ENCODE measurements at regions not wholly inside any gene's neighbourhood (a gene's known extent, or its start where the extent isn't known, plus 50 kb on each side); places are given as distances from the start of the nearest gene placed in this dataset.

DNA sequence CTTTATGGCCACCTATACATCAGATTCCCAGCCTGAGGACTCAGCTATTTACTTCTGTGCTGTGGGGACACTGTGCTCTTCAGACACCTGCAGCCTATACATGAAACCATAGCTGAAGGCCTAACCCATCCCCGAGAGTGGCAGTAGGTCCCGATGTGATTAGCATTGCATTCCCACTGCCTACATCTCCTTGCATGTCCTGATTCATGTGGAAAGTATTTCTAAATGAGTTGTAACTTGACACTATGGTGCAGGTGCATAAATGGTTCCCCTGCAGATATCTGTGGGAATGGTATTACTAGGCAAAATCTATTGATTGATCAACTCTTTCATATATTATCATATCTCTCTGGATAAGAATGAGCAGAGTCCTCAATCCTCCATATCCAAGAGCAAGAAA, 433.5 kb downstream of the DAD1 start:
- no peak overlapping the region for H3K4me2 ChIP-seq (ENCODE audit: low read length)
- CTCF ChIA-PET, result no interaction called here
- H3K27ac ChIP-seq (ENCODE audit: low read length), result no peak overlapping the region
- no peaks in the 10 kb centered on the region for H4K20me1 ChIP-seq (ENCODE audit: low read length)
- 0 out of 2 replicates have a peak, but pooled peaks have one; percentile 13 for ATAC-seq
- no peaks in the 10 kb centered on the region for H3K9me2 ChIP-seq (replicated peaks; ENCODE audit: low read length)
- H3K9me3 ChIP-seq (ENCODE audit: low read length), result no peaks in the 10 kb centered on the region
- no peaks in the 10 kb centered on the region for H3K36me3 ChIP-seq (ENCODE audit: low read depth, low read length)
- no peak for TF ChIP-seq EZH2phosphoT487 (IDR thresholded peaks at IDR 0.05; ENCODE audit: borderline replicate concordance, low read length)
- TF ChIP-seq, protein P1, sequence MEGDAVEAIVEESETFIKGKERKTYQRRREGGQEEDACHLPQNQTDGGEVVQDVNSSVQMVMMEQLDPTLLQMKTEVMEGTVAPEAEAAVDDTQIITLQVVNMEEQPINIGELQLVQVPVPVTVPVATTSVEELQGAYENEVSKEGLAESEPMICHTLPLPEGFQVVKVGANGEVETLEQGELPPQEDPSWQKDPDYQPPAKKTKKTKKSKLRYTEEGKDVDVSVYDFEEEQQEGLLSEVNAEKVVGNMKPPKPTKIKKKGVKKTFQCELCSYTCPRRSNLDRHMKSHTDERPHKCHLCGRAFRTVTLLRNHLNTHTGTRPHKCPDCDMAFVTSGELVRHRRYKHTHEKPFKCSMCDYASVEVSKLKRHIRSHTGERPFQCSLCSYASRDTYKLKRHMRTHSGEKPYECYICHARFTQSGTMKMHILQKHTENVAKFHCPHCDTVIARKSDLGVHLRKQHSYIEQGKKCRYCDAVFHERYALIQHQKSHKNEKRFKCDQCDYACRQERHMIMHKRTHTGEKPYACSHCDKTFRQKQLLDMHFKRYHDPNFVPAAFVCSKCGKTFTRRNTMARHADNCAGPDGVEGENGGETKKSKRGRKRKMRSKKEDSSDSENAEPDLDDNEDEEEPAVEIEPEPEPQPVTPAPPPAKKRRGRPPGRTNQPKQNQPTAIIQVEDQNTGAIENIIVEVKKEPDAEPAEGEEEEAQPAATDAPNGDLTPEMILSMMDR (conservative IDR thresholded peaks at IDR 0.05; ENCODE audit: low read depth, low read length), result no peak
- TF ChIP-seq EZH2 (IDR thresholded peaks at IDR 0.05; ENCODE audit: low read length, unreplicated experiment), result no peak
- H3K9ac ChIP-seq (ENCODE audit: low read length), result no peak overlapping the region
- no peak overlapping the region for H2AFZ ChIP-seq (ENCODE audit: low read length)
- H3K27me3 ChIP-seq (ENCODE audit: low read length), result peaks cover 3% of the 10 kb centered on the region; the same call in 1 of the 2 replicates
- POLR2A ChIA-PET (ENCODE audit: unreplicated experiment), result no interaction called here
- H3K4me3 ChIP-seq (ENCODE audit: low read length), result no peak overlapping the region
- 0 out of 2 replicates have a peak, but pooled peaks cover 12% of the 10 kb centered on the region for H3K4me1 ChIP-seq (ENCODE audit: insufficient read depth, low read length)
- no TSS peak for BruUV-seq (replicated peaks)
- intact Hi-C loops (cut with micrococcal nuclease), result no loop called here
- peak; percentile 39 for DNase-seq
- H3K79me2 ChIP-seq (ENCODE audit: low read length), result no peaks in the 10 kb centered on the region
- no peaks in the 10 kb centered on the region for H3F3A ChIP-seq (ENCODE audit: low read length, unreplicated experiment)

DNA sequence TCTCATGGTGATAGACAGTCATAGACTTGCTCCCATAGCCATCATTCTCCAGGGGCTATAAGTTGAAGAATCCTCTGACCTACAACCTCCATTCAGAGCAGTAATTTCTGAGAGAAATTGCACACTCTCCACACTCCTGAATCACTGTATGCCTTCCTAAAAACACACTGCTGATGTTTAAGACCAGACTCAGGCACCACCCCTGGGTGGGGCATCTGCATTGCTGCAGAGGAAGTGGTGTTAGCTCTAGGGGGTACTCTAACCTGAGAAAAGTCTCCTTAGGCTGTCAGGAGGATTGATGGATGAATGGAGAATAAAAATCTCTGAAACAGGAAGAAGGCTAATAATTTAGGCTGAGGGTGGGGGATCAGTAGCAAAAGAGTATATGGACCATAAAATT, 436.1 kb downstream of the DAD1 start:
- CTCF ChIA-PET, result no interaction called here
- no peak overlapping the region for H3K4me2 ChIP-seq (ENCODE audit: low read length)
- no peak overlapping the region for H2AFZ ChIP-seq (ENCODE audit: low read length)

DNA sequence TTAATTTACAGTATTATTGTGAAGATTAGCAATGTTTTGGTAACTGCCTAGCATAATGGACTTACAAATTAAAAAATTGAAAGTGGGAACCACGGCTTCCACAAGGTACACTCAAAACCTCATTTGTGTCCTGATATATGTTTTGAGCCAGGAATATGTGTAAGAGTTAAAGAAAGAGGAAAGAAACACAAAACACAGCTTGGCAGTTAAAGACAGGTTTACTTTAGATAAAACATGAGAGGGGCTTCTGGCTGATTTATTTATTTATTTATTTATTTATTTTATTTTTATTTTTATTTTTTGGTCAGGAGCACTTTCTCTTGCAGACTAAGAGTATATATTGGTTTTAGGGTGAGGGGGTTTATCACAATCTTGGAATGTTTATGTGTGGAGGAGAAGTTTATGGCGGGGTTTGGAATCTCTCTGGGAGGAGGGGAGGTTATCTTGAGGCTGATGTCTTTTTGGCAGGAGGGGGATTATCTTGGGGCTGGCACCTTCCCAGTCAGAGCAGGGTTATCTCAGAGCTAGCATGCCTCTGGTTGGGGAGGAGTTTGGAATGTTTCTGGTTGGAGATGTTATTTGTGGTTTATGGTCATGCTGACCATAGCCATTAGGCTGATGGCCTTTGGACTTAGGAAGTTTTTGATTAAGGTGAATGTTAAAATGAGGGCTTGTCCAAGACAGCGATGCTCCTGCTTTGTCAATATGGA, 436.7 kb downstream of the DAD1 start:
- ChIA-PET POLR2A (ENCODE audit: unreplicated experiment) (no interaction called here), CTCF (no interaction called here)
- Histone ChIP-seq H3K36me3 (ENCODE audit: low read depth, low read length) (no peaks in the 10 kb centered on the region), H2AFZ (ENCODE audit: low read length) (no peak overlapping the region), H3K27me3 (ENCODE audit: low read length) (peaks cover 30% of the 10 kb centered on the region), H3K4me3 (ENCODE audit: low read length) (no peak overlapping the region), H3K79me2 (ENCODE audit: low read length) (no peaks in the 10 kb centered on the region), H3K9me3 (ENCODE audit: low read length) (no peaks in the 10 kb centered on the region), H3K9me2 (replicated peaks; ENCODE audit: low read length) (no peaks in the 10 kb centered on the region), H3K9ac (ENCODE audit: low read length) (no peak overlapping the region), H3F3A (ENCODE audit: low read length, unreplicated experiment) (no peaks in the 10 kb centered on the region), H3K27ac (ENCODE audit: low read length) (no peak overlapping the region), H4K20me1 (ENCODE audit: low read length) (no peaks in the 10 kb centered on the region), H3K4me1 (ENCODE audit: insufficient read depth, low read length) (no peaks in the 10 kb centered on the region), H3K4me2 (ENCODE audit: low read length) (no peak overlapping the region)
- BruUV-seq (replicated peaks), result no TSS peak
- ATAC-seq (no peak), DNase-seq (no peak)
- intact Hi-C loops (cut with micrococcal nuclease), result no loop called here
- TF ChIP-seq EZH2phosphoT487 (IDR thresholded peaks at IDR 0.05; ENCODE audit: borderline replicate concordance, low read length) (no peak), EZH2 (IDR thresholded peaks at IDR 0.05; ENCODE audit: low read length, unreplicated experiment) (no peak)
- TF ChIP-seq, protein P1 (conservative IDR thresholded peaks at IDR 0.05; ENCODE audit: low read depth, low read length), result no peak

More for the DNA sequence above, 436.1 kb downstream of the DAD1 start:
- Histone ChIP-seq H3K4me3 (ENCODE audit: low read length) (no peak overlapping the region), H3K9ac (ENCODE audit: low read length) (no peak overlapping the region), H3K4me1 (ENCODE audit: insufficient read depth, low read length) (no peaks in the 10 kb centered on the region), H3K9me3 (ENCODE audit: low read length) (no peaks in the 10 kb centered on the region), H3K27me3 (ENCODE audit: low read length) (peaks cover 25% of the 10 kb centered on the region), H3F3A (ENCODE audit: low read length, unreplicated experiment) (no peaks in the 10 kb centered on the region), H3K27ac (ENCODE audit: low read length) (no peak overlapping the region), H4K20me1 (ENCODE audit: low read length) (no peaks in the 10 kb centered on the region), H3K36me3 (ENCODE audit: low read depth, low read length) (no peaks in the 10 kb centered on the region), H3K79me2 (ENCODE audit: low read length) (no peaks in the 10 kb centered on the region), H3K9me2 (replicated peaks; ENCODE audit: low read length) (no peaks in the 10 kb centered on the region)
- DNase-seq, result no peak
- POLR2A ChIA-PET (ENCODE audit: unreplicated experiment), result no interaction called here
- no peak for ATAC-seq
- intact Hi-C loops (cut with micrococcal nuclease), result no loop called here
- BruUV-seq (replicated peaks), result no TSS peak
- TF ChIP-seq EZH2 (IDR thresholded peaks at IDR 0.05; ENCODE audit: low read length, unreplicated experiment) (no peak), EZH2phosphoT487 (IDR thresholded peaks at IDR 0.05; ENCODE audit: borderline replicate concordance, low read length) (no peak)
- TF ChIP-seq, protein P1 (conservative IDR thresholded peaks at IDR 0.05; ENCODE audit: low read depth, low read length), result no peak
